ENCODE measurements at regions not wholly inside any gene's neighbourhood (a gene's known extent, or its start where the extent isn't known, plus 50 kb on each side); places are given as distances from the start of the nearest gene placed in this dataset.

DNA sequence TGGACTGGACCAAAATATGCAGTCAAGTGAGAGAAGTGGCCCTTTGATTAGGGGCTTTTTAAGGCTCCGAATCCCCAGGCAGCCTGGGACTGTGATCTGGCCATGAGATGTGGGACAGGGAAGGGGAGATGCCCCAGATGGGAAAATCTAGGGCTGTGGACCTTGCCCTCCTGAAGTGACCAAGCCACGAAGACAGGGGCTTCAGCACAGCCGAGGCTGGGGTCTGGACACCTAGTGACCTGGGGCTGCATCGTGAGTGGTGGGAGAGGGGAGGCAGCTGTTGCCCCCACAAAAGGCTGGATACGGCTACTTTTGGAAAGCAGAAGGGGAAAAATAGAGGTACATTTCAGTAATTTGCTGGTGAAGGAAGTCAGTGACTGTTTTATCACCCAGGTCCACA, 139.5 kb upstream of the SLC24A3 start:
- peaks cover 5% of the 10 kb centered on the region for H3K4me1 ChIP-seq
- ATAC-seq (no peak), DNase-seq (no peak)
- H3K4me3 ChIP-seq: no peak overlapping the region
- TF ChIP-seq, protein P1, sequence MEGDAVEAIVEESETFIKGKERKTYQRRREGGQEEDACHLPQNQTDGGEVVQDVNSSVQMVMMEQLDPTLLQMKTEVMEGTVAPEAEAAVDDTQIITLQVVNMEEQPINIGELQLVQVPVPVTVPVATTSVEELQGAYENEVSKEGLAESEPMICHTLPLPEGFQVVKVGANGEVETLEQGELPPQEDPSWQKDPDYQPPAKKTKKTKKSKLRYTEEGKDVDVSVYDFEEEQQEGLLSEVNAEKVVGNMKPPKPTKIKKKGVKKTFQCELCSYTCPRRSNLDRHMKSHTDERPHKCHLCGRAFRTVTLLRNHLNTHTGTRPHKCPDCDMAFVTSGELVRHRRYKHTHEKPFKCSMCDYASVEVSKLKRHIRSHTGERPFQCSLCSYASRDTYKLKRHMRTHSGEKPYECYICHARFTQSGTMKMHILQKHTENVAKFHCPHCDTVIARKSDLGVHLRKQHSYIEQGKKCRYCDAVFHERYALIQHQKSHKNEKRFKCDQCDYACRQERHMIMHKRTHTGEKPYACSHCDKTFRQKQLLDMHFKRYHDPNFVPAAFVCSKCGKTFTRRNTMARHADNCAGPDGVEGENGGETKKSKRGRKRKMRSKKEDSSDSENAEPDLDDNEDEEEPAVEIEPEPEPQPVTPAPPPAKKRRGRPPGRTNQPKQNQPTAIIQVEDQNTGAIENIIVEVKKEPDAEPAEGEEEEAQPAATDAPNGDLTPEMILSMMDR (IDR thresholded peaks at IDR 0.05): no peak
- no peaks in the 10 kb centered on the region for H3K36me3 ChIP-seq
- no peaks in the 10 kb centered on the region for H3K9me3 ChIP-seq
- no peak overlapping the region for H3K27ac ChIP-seq
- no peaks in the 10 kb centered on the region for H3K27me3 ChIP-seq (ENCODE audit: low read depth)
- intact Hi-C loops (cut with DNase I): no loop called here

DNA sequence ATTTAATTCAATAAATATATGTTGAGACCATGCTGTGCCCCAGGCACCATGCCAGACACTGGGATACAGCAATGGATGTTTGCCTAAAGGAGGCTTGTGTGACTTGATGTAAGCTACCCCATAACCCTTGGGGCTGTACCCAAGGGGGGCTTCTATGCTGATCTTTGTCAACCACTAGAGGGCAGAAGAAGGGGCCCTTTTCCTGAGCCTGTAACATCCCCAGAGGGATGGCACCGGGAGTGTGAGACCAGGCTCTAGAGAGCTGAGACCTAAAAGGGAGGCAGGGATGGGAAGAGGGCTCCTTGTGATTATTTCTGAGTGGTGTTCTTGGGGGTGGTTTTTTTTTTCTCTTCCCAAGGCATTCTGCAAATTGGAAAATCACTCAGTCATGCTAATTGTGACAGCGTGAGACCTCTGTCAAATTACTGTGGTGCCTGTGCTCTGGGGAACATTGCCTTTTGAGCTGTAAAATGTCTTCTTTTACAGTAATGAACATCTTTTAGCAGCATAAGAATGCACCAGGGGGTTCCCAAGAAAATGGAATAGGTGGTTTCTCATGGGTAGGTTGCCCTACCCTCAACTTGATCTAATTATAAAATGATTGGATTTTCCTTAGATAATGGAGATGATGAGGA, 138.7 kb upstream of the SLC24A3 start:
- ATAC-seq (no peak), DNase-seq (no peak)
- Histone ChIP-seq H3K4me3 (no peak overlapping the region), H3K9me3 (no peaks in the 10 kb centered on the region), H3K27me3 (ENCODE audit: low read depth) (no peaks in the 10 kb centered on the region), H3K4me1 (peaks cover 5% of the 10 kb centered on the region), H3K27ac (no peak overlapping the region), H3K36me3 (no peaks in the 10 kb centered on the region)
- TF ChIP-seq, protein P1 (IDR thresholded peaks at IDR 0.05): peak; percentile 13
- intact Hi-C loops (cut with DNase I): no loop called here

DNA sequence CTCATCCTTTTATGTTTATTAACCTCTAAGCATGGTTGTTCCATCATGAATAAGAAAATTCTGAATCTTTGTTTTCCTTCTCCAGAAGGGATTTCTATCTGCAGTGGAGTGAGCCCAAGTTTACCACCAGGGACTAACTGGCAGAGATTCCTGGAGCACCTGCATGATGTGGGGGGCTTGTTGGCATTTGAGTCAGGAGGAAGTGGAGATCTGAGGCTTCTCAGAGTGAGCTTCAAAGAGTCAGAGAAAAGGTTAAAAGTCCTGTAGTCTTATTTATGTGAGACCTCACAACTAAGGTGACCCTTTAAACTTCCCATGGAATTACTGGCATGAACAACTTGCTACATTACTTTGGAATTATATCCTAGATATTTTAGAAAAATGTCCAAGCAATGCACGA, 138.1 kb upstream of the SLC24A3 start:
- Histone ChIP-seq H3K27me3 (ENCODE audit: low read depth) (no peaks in the 10 kb centered on the region), H3K27ac (no peak overlapping the region), H3K36me3 (no peaks in the 10 kb centered on the region), H3K9me3 (no peaks in the 10 kb centered on the region), H3K4me1 (peaks cover 5% of the 10 kb centered on the region), H3K4me3 (no peak overlapping the region)
- no peak for DNase-seq
- TF ChIP-seq, protein P1 (IDR thresholded peaks at IDR 0.05): no peak
- ATAC-seq: no peak
- intact Hi-C loops (cut with DNase I): no loop called here

DNA sequence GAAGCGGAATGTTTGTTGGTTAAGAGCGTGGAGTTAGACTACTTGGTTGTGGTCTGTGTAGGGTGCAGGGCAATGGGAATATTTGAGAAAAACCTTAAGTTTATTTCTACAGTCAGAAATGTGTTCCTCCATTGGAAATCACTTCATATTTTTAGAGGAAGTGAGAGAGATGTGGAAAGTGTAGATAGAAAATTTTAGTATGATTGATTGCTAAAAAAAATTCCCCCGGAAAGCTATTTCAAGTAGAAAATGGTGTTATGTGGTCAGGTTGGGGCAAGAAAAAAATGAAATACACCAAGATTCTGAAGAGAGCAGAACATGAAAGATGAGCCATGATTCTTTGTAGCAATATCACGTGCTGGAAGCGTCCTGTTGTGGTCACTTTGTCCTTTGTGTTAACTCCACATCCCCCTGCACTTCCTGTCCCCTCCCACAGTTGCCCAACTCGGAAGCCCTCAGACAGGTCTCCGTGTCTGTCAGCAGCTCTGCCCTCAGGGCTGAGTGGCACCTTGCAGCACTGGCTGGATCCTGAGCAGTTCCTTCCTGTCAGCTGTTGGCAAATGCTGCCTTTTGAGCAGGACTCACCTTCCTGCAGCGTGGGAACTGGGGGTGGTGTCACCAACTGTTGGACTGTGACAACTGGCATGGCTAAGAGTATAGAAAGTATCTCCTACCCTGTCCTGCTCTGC, 137.5 kb upstream of the SLC24A3 start:
- Histone ChIP-seq H3K4me1 (peaks cover 5% of the 10 kb centered on the region), H3K4me3 (no peak overlapping the region), H3K9me3 (no peaks in the 10 kb centered on the region), H3K27me3 (ENCODE audit: low read depth) (no peaks in the 10 kb centered on the region), H3K27ac (no peak overlapping the region), H3K36me3 (no peaks in the 10 kb centered on the region)
- peak in 1 of 2 donors; percentile 73 for ATAC-seq
- peak; percentile 63 for DNase-seq
- TF ChIP-seq, protein P1 (IDR thresholded peaks at IDR 0.05): no peak
- intact Hi-C loops (cut with DNase I): no loop called here

DNA sequence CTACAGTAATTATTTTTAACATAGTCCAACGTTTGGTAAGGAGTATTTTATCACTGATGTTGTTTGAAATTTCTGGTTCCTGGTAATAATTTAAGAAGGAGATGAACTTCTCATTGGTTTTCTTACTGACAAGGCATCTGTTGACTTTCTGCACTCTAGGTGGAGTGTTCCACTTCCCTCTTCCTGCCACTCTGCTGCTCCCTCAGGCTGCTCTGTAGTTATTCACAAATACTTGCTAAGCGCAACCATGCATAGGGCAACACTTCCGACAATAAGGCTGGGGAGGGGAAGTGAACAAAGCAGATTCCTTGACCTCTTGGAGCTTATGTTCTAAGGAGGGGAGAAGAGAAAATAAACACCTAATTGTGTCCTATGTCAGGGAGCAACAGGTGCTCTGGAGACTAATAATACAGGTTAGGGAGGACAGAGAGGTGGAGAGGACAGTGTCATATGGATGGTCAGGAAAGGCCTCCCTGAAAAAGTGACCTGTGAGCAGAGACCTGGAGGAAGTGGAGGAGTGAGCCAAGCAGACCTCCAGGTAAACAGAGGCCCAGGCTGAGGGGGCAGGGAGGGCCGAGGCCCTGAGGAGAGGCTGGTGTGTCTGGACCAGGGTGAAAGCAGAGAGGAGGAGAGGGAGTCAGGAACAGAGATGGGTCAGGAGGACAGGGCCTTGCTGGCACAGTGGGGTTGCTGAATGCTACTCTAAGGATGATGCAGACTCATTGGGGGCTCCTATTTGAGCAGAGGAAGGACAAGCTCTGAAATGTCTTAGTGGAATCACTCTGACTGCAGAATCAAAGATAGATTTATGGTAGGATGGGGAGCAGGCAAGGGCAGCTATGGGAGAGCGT, 134.8 kb upstream of the SLC24A3 start:
- H3K4me3 ChIP-seq: no peak overlapping the region
- intact Hi-C loops (cut with DNase I): no loop called here
- peaks cover 5% of the 10 kb centered on the region for H3K4me1 ChIP-seq
- no peaks in the 10 kb centered on the region for H3K9me3 ChIP-seq
- H3K27me3 ChIP-seq (ENCODE audit: low read depth): no peaks in the 10 kb centered on the region
- DNase-seq (no peak), ATAC-seq (peak in 1 of 2 donors; percentile 9)
- no peaks in the 10 kb centered on the region for H3K36me3 ChIP-seq
- H3K27ac ChIP-seq: no peak overlapping the region
- TF ChIP-seq, protein P1 (IDR thresholded peaks at IDR 0.05): no peak
